Adrenal gland (tissue), 5 donors: ENCODE measurements at regions not wholly inside any gene's neighbourhood (a gene's known extent, or its start where the extent isn't known, plus 50 kb on each side); places are given as distances from the start of the nearest gene placed in this dataset.

ENCODE experiments used
- CTCF ChIP-seq, 6 experiments: fragments of 450-650 bp in 4 of 6; fragments of 200-600 bp in 2 of 6; sonication (generic) in 1 of 6; IDR thresholded peaks; 1 replicate in 5 of 6; 2 replicates in 1 of 6; pipeline versions ENCODE4 v1.5.1 to v1.8.0; 2016 to 2021; ENCODE audit warnings: antibody characterized with exemption in 6 of 6, mild to moderate bottlenecking in 2 of 6, moderate library complexity in 1 of 6
- POLR2A ChIP-seq, 2 donors: fragments of 450-650 bp; IDR thresholded peaks; one replicate each; pipeline ENCODE4 v1.6.1; 2017; ENCODE audit warnings: antibody characterized with exemption in 2 of 2, mild to moderate bottlenecking in 2 of 2, moderate library complexity in 1 of 2
- donor health status: DM: no; HTN: no; CAD: no.

GRCh38 chr17:11178581-11178980 is 62.4 kb upstream of the SHISA6 start:
- no peak for TF ChIP-seq CTCF (IDR thresholded peaks at IDR 0.05)
- no peak for TF ChIP-seq POLR2A (IDR thresholded peaks at IDR 0.05)
